NCI-H69 (cell line): ENCODE measurements at regions not wholly inside any gene's neighbourhood (a gene's known extent, or its start where the extent isn't known, plus 50 kb on each side); places are given as distances from the start of the nearest gene placed in this dataset.
A peak's percentile ranks its signal among the peaks of the same experiment; 100 is the strongest.
"Not testable (repeated sequence)": the region's sequence is repeated elsewhere in the genome, so short reads cannot be mapped to it uniquely, and the experiment has no call there.

Experiments
- DNase-seq: peaks from one replicate; lab custom pipeline; 2025; lab: John Stamatoyannopoulos, UW

DNA sequence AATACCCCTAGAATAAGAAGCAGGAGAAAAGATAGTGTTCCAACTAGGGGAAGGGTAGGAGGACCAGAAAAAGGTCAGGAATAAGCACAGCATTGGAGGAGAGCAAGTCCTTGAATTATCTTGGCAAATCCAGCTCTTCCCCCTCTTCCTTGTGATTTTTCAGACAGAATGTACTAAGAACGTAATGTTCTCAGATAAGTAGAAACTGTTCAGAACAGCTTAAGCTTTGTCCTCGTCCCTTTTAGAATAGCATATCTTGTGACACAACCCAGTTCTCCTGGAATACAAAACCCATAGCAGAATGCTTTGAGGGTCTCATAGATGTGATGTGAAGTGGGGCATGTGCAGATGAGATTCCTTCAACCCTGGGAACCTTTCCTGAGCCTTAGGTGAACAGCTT lies 97.4 kb downstream of the EMB start:
- no peak for DNase-seq

DNA sequence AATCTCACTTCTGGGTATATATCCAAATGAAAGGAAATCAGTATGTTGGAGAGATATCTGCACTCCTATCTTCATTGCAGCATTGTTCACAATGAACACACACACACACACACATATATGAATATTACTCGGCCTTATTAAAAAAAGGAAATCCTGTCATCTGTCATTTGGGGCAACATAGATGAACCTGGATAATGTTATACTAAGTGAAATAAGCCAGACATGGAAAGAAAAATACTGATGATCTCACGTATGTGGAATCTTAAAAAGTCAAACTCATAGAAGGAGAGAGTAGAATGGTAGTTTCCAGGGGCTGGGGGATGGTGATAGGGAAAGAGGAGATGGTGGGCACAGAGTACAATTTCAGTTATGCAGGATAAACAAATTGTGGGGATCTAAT lies 100.3 kb downstream of the EMB start:
- DNase-seq: no peak

DNA sequence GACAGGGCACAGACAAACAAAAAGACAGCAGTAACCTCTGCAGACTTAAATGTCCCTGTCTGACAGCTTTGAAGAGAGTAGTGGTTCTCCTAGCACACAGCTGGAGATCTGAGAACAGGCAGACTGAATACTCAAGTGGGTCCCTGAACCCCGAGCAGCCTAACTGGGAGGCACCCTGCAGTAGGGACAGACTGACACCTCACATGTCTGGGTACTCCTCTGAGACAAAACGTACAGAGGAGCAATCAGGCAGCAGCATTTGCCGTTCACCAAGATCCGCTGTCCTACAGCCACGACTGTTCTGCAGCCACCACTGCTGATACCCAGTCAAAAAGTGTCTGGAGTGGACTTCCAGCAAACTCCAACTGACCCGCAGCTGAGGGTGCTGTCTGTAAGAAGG lies 110.5 kb downstream of the EMB start:
- DNase-seq: not testable (repeated sequence)

DNA sequence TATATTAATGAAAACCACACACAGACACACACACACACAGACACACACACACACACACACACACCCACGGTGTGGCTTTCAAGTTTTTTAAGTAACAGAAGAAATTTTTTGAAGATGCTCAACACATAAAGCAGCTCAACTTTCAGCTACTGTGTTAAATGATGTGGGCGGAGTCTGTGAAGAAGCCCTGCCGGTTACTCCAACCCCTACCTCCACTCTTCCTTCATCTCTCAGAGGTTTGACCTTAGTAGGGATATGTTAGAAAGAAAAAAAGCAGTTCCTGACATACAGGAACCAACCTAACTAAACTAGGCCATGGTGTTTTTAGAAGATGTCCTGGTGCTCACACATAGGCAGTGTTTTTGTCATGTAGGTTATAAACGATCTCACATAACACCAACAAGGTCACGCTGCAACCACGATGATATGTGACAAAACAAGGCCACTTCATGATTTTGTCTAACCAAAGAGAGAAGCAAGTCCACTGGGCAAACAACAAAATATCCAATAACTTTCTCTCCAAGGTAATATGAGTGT lies 112.8 kb downstream of the EMB start:
- DNase-seq: no peak

DNA sequence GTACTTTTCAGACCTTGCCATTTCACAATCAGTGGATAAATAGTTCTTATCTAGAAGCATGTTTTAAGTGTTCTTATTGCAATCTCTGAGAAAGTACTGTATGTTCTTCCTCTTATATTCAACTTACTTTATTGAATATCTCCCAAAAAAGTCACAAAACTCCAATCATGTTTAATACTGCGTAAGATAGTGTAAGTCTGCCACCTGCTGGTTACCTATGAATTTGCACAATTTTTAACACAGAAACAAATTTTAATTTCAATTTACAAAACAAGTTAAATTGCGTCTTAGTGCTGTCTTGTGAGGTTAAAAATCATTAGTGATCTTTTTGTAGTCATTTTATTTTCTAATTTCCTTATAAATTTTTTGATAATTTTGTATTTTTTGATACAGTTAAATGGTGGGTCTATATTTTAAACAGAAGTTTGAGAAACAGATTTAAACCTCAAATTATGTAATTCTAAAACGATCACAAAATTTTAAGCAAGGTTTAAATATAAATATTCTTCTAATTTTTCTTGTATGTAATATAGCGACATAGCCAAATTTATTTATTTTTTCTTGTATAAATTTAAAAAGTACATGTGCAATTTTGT lies 115.8 kb downstream of the EMB start:
- peak; percentile 12 for DNase-seq

DNA sequence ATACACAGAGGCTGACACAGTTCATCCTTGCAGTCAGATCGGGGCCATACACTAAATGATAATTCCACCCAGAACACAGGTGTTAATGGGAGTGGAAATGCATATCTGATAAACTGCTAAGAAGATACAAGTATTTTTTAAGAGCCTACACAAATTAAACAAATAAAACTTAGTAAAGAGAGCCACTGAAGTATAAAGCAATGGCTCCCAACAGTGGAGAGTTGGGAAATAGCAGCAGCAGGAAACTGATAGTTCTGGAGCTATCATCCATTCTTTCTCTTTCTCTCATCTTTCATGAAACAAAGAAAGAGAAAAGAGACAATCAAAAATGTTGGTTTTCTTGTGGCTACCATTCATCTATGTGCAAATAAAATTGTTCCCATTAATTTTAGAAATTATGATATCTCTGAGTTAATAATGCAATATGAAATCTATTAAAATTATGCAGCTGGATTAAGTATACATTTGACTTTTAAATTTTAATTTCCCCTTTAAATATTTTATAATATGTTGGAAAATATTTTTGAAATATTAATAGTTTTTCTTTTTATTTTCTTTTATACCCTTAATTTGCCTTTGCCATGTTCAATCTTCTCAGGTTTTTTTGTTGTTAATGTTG lies 120.8 kb downstream of the EMB start:
- DNase-seq: no peak

DNA sequence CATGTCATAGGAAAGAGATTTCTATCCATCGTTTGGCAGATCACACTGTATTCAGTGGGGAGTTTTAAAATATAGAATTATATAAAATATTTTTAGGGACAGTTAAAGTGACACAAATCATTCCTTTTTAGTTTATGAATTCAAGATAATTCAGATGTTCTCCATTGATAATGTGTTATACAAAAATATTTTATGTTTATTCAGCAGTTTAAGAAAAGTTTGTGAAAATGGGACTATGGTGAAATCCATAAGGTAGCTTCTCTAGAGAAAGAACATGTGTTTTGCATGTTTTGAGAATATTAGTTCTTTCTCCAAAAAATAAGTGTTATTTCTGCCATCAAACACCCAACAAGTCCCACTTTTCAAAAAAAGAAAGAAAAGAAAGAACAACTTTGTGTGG lies 122.9 kb downstream of the EMB start:
- DNase-seq: no peak

DNA sequence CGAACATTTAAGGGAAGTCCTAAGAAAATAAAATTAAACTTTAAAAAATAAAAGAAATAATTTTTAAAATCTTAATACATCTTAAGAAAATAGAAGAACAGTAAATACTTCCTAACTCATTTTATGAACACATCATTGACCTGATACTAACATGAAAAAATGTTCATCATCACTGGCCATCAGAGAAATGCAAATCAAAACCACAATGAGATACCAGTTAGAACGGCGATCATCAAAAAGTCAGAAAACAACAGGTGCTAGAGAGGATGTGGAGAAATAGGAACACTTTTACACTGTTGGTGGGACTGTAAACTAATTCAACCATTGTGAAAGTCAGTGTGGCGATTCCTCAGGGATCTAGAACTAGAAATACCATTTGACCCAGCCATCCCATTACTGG lies 134.6 kb downstream of the EMB start:
- DNase-seq: not testable (repeated sequence)

DNA sequence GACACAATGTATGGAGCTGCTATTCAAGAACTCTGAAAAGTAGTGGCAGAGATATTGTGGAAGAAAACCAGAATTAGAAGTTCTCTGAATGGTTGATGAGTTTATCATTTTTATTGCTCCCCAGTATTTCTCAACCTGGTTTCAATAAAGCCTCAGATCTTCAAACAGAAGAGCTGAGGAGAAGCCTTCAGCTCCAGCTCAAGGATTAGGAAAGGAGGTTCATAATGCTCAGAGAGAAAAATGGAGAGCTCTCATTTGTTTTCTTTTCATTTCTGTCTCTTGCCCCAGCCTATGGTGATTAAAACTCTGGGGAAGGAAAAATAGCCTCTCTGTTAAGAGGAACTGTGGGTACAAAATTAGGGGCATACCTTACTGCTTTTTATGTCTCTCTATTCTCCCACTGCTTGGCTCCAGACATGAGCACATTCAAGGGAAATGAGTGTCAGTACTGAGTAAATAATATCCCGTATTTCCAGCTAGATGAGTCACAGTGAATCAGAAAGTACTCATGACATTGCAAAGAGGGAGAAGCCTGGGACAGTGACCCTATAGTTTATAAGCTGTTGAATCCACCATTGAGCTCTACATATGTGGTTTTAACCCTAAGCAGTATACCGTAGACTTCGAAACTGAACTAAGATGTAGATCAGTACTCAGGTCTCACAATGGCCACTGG lies 138.1 kb downstream of the EMB start:
- no peak for DNase-seq

DNA sequence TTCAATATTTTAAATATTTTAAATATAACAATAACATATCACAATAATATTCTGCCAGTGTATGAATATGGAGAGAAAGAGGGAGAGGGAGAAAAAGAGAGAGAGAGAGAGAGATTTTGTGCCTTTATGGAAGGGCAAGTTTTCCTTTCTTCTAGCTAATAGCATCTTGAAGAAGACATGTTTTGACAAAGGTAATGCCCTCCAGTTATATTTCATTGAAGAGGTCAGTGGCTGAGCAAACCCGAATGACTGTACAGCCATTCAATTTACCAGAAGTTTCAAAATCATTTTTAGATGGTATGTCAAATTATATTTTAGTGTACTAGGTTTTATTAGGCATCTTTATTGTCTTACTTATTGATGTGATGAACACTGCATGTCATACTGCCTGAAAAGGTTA lies 139.3 kb downstream of the EMB start:
- DNase-seq: no peak

DNA sequence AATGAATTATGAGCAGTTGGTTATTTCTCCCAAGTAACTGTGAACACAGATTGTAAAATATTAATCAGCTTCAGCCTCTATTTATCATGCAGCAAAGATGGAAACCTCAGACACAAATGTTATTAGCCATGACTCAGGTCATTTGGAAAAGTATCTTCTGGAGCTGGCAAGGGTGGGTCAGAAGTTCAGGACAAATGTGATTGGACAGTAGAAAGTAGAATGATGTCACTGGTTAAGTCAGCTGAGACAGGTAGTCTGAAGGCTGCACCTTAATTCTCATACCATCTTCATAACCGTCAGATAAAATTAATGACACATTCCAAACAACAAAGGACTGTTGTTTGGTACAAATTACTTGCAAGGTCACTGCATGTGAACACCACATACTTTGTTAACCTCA lies 140.2 kb downstream of the EMB start:
- no peak for DNase-seq

DNA sequence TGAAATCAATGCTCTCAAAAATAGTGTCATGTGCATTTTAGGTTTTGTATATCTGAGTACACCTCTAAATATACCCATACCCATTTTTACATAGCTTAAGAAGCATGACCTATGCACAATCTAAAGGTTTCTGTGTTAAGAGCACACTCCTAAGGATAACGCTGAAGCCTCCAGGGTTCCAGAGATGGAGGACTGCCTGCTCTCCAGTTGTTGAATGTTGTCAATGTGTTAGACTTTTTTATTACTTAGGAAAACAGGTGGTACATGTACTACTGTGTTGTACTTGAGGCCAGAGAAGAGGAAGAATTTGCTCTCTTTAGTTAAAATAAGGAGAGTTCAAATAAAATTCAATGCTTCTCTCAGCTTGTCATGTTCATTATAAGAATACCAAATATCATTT lies 141.2 kb downstream of the EMB start:
- DNase-seq: no peak

DNA sequence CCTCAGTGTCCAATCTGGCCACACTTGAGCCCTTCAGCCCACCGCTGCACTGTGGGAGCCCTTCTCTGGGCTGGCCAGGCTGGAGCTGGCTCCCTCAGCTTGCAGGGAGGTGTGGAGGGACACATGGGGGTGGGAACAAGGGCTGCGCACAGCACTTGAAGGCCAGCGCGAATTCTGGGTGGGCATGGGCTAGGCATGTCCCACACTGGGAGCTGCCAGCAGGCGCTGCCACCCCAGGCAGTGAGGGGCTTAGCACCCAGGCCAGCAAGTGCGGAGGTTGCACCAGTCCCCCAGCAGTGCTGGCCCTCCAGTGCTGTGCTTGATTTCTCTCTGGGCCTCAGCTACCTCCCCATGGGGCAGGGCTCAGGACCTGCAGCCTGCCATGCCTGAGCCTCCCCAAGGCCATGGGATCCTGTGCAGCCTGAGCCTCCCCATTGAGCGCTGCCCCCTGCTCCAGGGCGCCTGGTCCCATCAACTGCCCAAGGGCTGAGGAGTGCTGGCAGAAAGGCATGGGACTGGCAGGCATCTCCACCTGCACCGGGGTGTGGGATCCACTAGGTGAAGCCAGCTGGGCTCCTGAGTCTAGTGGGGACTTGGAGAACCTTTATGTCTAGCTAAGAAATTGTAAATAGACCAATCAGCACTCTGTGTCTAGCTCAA lies 148.2 kb downstream of the EMB start:
- no peak for DNase-seq

DNA sequence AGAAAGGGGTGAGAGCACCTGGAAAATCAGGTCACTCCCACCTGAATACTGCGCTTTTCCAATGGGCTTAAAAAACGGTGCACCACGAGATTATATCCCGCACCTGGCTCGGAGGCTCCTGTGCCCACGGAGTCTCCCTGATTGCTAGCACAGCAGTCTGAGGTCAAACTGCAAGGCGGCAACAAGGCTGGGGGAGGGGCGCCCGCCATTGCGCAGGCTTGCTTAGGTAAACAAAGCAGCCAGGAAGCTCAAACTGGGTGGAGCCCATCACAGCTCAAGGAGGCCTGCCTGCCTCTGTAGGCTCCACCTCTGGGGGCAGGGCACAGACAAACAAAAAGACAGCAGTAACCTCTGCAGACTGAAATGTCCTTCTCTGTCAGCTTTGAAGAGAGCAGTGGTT lies 160.6 kb downstream of the EMB start:
- DNase-seq: not testable (repeated sequence)
